AG10803 (cell line): ENCODE measurements at regions not wholly inside any gene's neighbourhood (a gene's known extent, or its start where the extent isn't known, plus 50 kb on each side); places are given as distances from the start of the nearest gene placed in this dataset.
"Not testable (repeated sequence)": the region's sequence is repeated elsewhere in the genome, so short reads cannot be mapped to it uniquely, and the experiment has no call there.

Source experiments
- DNase-seq: peaks from one replicate; pipeline ENCODE4 v3.0.0; 2010; ENCODE audit warnings: low read depth
- H3K4me3 ChIP-seq: 2 replicates; pipeline ENCODE4 v1.5.1; 2011; ENCODE audit warnings: mild to moderate bottlenecking, low read length, control low read depth
- CTCF ChIP-seq: conservative IDR thresholded peaks from 2 replicates; pipeline ENCODE4 v1.5.1; 2011; ENCODE audit warnings: mild to moderate bottlenecking, low read length, control low read depth, inconsistent platforms

GRCh38 chr3:166836836-166837235, 543.3 kb downstream of the ZBBX start:
- no peak for TF ChIP-seq CTCF
- no peak overlapping the region for H3K4me3 ChIP-seq
- DNase-seq: no peak

GRCh38 chr3:166829896-166830295, 550.2 kb downstream of the ZBBX start:
- H3K4me3 ChIP-seq: no peak overlapping the region
- no peak for TF ChIP-seq CTCF
- no peak for DNase-seq

- no peak for DNase-seq
- H3K4me3 ChIP-seq: no peak overlapping the region
- no peak for TF ChIP-seq CTCF
Measured at GRCh38 chr3:166818464-166818863, 561.6 kb downstream of the ZBBX start.

GRCh38 chr3:166817269-166817668, 562.8 kb downstream of the ZBBX start:
- H3K4me3 ChIP-seq, DNase-seq: not testable (repeated sequence)

GRCh38 chr3:166810741-166811445, 569.2 kb downstream of the ZBBX start:
- TF ChIP-seq CTCF: no peak
- H3K4me3 ChIP-seq: no peak overlapping the region
- DNase-seq: no peak

- no peak for TF ChIP-seq CTCF
- no peak for DNase-seq
- no peak overlapping the region for H3K4me3 ChIP-seq
Measured at GRCh38 chr3:166809520-166809919, 570.6 kb downstream of the ZBBX start.

- DNase-seq: no peak
- no peak overlapping the region for H3K4me3 ChIP-seq
- no peak for TF ChIP-seq CTCF
Measured at GRCh38 chr3:166788936-166789335, 591.2 kb downstream of the ZBBX start.
